ENCODE measurements at regions not wholly inside any gene's neighbourhood (a gene's known extent, or its start where the extent isn't known, plus 50 kb on each side); places are given as distances from the start of the nearest gene placed in this dataset.

DNA sequence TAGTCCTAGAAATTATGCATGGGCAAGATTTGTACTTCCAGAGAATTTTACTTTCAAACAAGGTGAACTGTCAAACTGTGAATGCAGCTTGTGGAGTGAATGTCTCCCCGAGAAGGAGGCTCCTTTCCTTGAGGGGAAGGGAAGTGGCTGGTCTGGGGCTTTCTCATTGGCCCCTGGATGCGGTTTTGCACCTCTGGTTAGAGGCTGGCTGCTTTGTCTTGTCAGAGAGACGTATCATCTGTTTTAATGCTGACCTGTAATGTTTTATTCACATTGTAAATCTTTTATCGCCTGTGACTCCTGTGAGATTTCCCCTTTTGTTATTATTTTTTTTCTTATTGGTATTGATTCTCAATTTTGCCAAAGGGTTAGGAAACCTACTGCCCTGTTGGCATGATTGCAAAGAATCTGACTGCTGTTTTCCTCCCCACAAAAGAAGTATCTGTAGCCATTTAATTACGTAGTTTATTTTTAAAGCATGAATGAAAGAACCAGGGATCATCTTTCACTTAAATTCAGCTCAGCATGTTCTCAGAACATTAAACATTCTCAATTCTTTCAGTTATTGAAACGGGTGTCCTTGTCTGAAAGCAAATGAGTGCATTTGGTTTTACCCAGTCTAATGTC is 238.3 kb upstream of the NFE2L3 start:
- Histone ChIP-seq H3K4me1 (ENCODE audit: control insufficient read depth in 2 of 2, insufficient read depth in 2 of 2, low read length in 1 of 2) (no peaks in the 10 kb centered on the region), H3K27ac (ENCODE audit: low read depth in 2 of 2, low read length in 1 of 2) (no peak overlapping the region), H3K36me3 (ENCODE audit: control insufficient read depth in 2 of 2, insufficient read depth in 2 of 2, low read length in 1 of 2) (no peaks in the 10 kb centered on the region), H3K27me3 (ENCODE audit: control insufficient read depth in 1 of 2, insufficient read depth in 2 of 2, low read length in 2 of 2) (no peaks in the 10 kb centered on the region), H3K9me3 (ENCODE audit: control insufficient read depth in 2 of 2, insufficient read depth in 1 of 2, low read depth in 1 of 2, low read length in 1 of 2) (no peaks in the 10 kb centered on the region), H3K4me3 (ENCODE audit: low read depth in 1 of 2, low read length in 2 of 2) (no peak overlapping the region)
- WGBS, 2 donors: 47 to 61% methylated on average over 6 of the region's 6 CpGs

DNA sequence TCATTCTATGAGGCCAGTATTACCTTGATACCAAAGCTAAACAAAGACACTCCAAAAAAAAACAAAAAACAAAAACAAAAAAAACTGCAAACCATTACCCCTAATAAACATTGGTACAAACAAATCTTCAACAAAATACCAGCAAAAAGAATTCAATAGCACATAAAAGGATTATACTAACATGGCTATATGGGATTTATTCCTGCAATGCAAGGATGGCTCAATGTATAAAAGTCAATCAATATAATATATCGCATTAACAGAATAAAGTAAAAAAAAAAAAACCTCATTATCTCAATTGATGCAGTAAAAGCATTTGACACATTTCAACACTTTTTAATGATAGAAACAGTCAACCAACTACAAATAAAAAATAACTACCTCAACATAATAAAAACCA is 233.3 kb upstream of the NFE2L3 start:
- no peak overlapping the region for H3K4me3 ChIP-seq (ENCODE audit: low read depth in 1 of 2, low read length in 2 of 2)
- H3K27me3 ChIP-seq (ENCODE audit: control insufficient read depth in 1 of 2, insufficient read depth in 2 of 2, low read length in 2 of 2): no peaks in the 10 kb centered on the region
- no peaks in the 10 kb centered on the region for H3K36me3 ChIP-seq (ENCODE audit: control insufficient read depth in 2 of 2, insufficient read depth in 2 of 2, low read length in 1 of 2)
- no peaks in the 10 kb centered on the region for H3K4me1 ChIP-seq (ENCODE audit: control insufficient read depth in 2 of 2, insufficient read depth in 2 of 2, low read length in 1 of 2)
- H3K9me3 ChIP-seq (ENCODE audit: control insufficient read depth in 2 of 2, insufficient read depth in 1 of 2, low read depth in 1 of 2, low read length in 1 of 2): no peaks in the 10 kb centered on the region
- no peak overlapping the region for H3K27ac ChIP-seq (ENCODE audit: low read depth in 2 of 2, low read length in 1 of 2)
- 95 to 98% methylated on average over 1 of the region's 1 CpG for WGBS, 2 donors

DNA sequence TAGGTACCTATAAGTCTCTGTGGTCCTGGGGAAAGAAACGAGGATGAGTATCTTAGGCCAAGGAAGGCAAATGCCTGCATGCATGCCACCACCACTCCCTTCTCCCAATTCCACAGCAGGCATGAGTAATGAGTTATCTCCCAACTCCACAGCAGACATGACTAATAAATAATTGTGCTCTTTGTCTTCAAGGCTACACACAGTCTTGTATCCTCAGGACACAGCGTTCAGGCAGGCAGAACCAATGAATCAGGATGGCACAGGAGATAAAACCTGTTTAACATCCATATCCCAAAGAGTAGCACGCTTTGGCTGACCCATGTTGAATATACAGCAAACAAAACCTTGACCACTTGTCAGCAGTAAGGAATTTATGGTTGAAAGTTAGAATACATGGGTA is 229.7 kb upstream of the NFE2L3 start:
- H3K4me1 ChIP-seq (ENCODE audit: control insufficient read depth in 2 of 2, insufficient read depth in 2 of 2, low read length in 1 of 2): no peaks in the 10 kb centered on the region
- no peaks in the 10 kb centered on the region for H3K36me3 ChIP-seq (ENCODE audit: control insufficient read depth in 2 of 2, insufficient read depth in 2 of 2, low read length in 1 of 2)
- H3K9me3 ChIP-seq (ENCODE audit: control insufficient read depth in 2 of 2, insufficient read depth in 1 of 2, low read depth in 1 of 2, low read length in 1 of 2): no peaks in the 10 kb centered on the region
- no peaks in the 10 kb centered on the region for H3K27me3 ChIP-seq (ENCODE audit: control insufficient read depth in 1 of 2, insufficient read depth in 2 of 2, low read length in 2 of 2)
- H3K27ac ChIP-seq (ENCODE audit: low read depth in 2 of 2, low read length in 1 of 2): no peak overlapping the region
- no peak overlapping the region for H3K4me3 ChIP-seq (ENCODE audit: low read depth in 1 of 2, low read length in 2 of 2)
- 56 to 61% methylated on average over 3 of the region's 3 CpGs for whole genome bisulfite sequencing, 2 donors

DNA sequence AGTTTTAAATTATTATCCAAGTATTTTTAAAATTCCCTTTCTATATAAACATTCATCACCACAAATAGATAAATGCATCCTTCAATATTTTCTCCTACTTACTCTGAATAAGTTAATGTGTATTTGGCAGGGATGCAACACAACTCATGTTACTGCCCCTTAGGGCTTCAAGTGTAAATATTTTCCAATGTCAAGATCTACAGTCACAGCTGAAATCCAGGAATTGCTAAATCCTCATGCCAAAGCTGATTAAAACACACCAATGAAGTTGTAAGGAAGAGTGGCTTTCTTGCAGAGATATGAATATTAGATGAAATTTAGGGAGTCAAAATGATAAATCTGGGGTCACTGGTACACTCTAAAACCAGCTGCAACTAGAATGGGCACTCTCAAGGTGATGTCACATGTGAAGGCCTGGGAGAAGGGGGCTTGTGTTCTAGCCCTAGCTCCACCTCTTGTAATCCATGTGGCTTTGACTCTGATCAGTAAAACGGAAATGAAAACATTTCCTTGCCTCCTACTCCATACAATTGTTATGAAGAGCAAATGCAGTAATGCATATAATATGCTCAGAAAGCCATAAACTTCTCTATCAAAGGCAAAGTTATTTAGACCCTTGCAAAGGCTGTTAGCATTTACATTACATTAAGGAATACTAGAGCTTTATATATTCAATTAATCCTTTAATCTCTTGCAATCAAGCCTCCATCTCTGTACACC is 228.1 kb upstream of the NFE2L3 start:
- no peak overlapping the region for H3K27ac ChIP-seq (ENCODE audit: low read depth in 2 of 2, low read length in 1 of 2)
- 50 to 56% methylated on average over 1 of the region's 1 CpG for WGBS, 2 donors
- H3K4me3 ChIP-seq (ENCODE audit: low read depth in 1 of 2, low read length in 2 of 2): no peak overlapping the region
- no peaks in the 10 kb centered on the region for H3K27me3 ChIP-seq (ENCODE audit: control insufficient read depth in 1 of 2, insufficient read depth in 2 of 2, low read length in 2 of 2)
- H3K9me3 ChIP-seq (ENCODE audit: control insufficient read depth in 2 of 2, insufficient read depth in 1 of 2, low read depth in 1 of 2, low read length in 1 of 2): no peaks in the 10 kb centered on the region
- no peaks in the 10 kb centered on the region for H3K36me3 ChIP-seq (ENCODE audit: control insufficient read depth in 2 of 2, insufficient read depth in 2 of 2, low read length in 1 of 2)
- H3K4me1 ChIP-seq (ENCODE audit: control insufficient read depth in 2 of 2, insufficient read depth in 2 of 2, low read length in 1 of 2): no peaks in the 10 kb centered on the region

DNA sequence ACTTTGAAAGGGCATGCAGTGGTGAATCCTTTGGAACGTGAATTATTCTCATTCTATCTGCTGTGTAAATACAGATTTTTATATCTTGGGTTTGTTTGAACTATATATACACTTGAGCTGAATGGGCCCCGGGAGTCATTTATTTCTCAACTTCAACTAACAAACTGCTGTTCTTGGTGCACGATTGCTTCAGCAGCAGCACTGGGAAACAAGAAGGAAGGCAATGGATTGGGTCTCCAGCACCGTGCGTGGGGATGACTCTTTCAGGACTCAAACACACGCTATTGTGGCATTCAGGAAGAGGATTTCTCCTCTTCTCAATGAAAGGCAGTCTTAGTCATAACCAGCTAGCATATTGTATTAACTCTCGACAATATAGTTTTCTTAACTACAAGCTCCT is 226.0 kb upstream of the NFE2L3 start:
- 32 to 48% methylated on average over 7 of the region's 7 CpGs for WGBS, 2 donors
- Histone ChIP-seq H3K36me3 (ENCODE audit: control insufficient read depth in 2 of 2, insufficient read depth in 2 of 2, low read length in 1 of 2) (no peaks in the 10 kb centered on the region), H3K27ac (ENCODE audit: low read depth in 2 of 2, low read length in 1 of 2) (no peak overlapping the region), H3K27me3 (ENCODE audit: control insufficient read depth in 1 of 2, insufficient read depth in 2 of 2, low read length in 2 of 2) (no peaks in the 10 kb centered on the region), H3K9me3 (ENCODE audit: control insufficient read depth in 2 of 2, insufficient read depth in 1 of 2, low read depth in 1 of 2, low read length in 1 of 2) (no peaks in the 10 kb centered on the region), H3K4me1 (ENCODE audit: control insufficient read depth in 2 of 2, insufficient read depth in 2 of 2, low read length in 1 of 2) (no peaks in the 10 kb centered on the region), H3K4me3 (ENCODE audit: low read depth in 1 of 2, low read length in 2 of 2) (no peak overlapping the region)

DNA sequence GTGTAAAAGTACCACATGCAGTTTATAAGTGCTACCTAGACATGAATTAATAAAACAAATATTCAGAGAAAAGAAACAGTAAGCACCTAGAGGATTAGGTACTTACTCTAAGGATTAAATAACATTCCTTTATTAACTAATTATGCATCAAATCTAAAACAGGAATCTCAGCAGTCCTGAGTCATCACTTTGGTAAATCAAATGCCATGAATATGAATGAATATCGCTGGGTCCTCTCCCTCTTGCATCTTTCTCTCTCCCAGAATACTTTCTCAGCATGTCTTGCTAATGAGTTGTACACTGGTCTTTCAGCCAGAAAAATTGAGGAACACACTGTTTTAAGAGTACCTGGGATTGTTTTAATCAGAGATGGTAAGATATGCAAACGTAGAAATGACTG is 225.5 kb upstream of the NFE2L3 start:
- WGBS, 2 donors: 63 to 64% methylated on average over 2 of the region's 2 CpGs
- Histone ChIP-seq H3K4me3 (ENCODE audit: low read depth in 1 of 2, low read length in 2 of 2) (no peak overlapping the region), H3K4me1 (ENCODE audit: control insufficient read depth in 2 of 2, insufficient read depth in 2 of 2, low read length in 1 of 2) (no peaks in the 10 kb centered on the region), H3K9me3 (ENCODE audit: control insufficient read depth in 2 of 2, insufficient read depth in 1 of 2, low read depth in 1 of 2, low read length in 1 of 2) (no peaks in the 10 kb centered on the region), H3K27me3 (ENCODE audit: control insufficient read depth in 1 of 2, insufficient read depth in 2 of 2, low read length in 2 of 2) (no peaks in the 10 kb centered on the region), H3K27ac (ENCODE audit: low read depth in 2 of 2, low read length in 1 of 2) (no peak overlapping the region), H3K36me3 (ENCODE audit: control insufficient read depth in 2 of 2, insufficient read depth in 2 of 2, low read length in 1 of 2) (no peaks in the 10 kb centered on the region)

DNA sequence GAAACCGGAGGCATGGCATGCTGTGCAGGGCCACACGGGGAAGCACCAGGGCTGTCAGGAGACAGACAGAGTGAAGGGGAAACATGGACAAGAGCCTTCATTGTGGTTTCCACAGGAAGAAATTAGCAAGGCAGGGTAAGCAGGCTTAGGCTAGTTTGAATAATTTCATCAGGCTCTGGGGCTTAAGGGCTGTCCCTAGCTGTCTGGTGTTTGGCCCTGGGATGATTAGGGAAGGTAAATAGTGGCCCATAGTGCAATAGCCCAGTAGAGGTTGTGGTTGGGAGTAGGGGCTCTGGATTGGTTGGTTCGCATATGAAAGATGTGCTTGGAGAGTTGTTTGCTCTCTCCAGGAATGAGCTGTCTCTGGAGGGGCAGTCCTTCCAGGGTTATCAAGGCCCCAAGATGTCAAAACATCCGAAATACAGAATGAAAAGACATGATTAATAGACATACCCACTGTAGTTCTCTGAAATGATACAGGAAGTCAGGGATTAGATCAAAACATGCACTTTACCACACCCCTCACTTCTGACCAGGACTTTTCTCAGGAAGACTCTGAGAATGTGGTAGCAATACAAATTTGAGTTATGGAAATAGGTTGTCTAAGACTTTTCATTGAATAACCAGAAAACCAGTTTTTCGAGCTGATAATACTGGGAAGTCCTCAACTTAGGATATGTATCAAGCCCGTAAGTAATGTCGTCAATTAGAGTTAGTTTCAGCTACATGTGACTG is 224.9 kb upstream of the NFE2L3 start:
- Histone ChIP-seq H3K4me1 (ENCODE audit: control insufficient read depth in 2 of 2, insufficient read depth in 2 of 2, low read length in 1 of 2) (no peaks in the 10 kb centered on the region), H3K36me3 (ENCODE audit: control insufficient read depth in 2 of 2, insufficient read depth in 2 of 2, low read length in 1 of 2) (no peaks in the 10 kb centered on the region), H3K27ac (ENCODE audit: low read depth in 2 of 2, low read length in 1 of 2) (no peak overlapping the region), H3K27me3 (ENCODE audit: control insufficient read depth in 1 of 2, insufficient read depth in 2 of 2, low read length in 2 of 2) (no peaks in the 10 kb centered on the region), H3K4me3 (ENCODE audit: low read depth in 1 of 2, low read length in 2 of 2) (no peak overlapping the region), H3K9me3 (ENCODE audit: control insufficient read depth in 2 of 2, insufficient read depth in 1 of 2, low read depth in 1 of 2, low read length in 1 of 2) (no peaks in the 10 kb centered on the region)
- WGBS, 2 donors: 71 to 78% methylated on average over 7 of the region's 7 CpGs

DNA sequence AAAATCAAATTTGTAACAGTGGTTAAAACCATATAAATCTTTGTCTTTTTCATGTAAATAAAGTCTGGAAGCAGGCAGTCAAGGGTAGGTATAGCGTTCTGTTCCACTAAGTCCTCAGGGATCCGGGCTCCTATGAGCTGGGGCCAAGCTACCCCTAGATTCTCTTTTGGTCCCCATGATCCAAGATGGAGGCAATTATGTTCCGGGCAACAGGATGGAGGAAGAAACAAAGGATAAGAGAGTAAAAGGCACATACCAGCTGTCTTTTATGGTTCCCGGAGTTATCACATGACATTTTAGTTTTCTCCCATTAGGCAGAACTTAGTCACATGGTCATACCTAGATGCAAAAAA is 224.4 kb upstream of the NFE2L3 start:
- no peaks in the 10 kb centered on the region for H3K9me3 ChIP-seq (ENCODE audit: control insufficient read depth in 2 of 2, insufficient read depth in 1 of 2, low read depth in 1 of 2, low read length in 1 of 2)
- H3K27me3 ChIP-seq (ENCODE audit: control insufficient read depth in 1 of 2, insufficient read depth in 2 of 2, low read length in 2 of 2): no peaks in the 10 kb centered on the region
- 93 to 95% methylated on average over 4 of the region's 4 CpGs for WGBS, 2 donors
- H3K4me1 ChIP-seq (ENCODE audit: control insufficient read depth in 2 of 2, insufficient read depth in 2 of 2, low read length in 1 of 2): no peaks in the 10 kb centered on the region
- no peaks in the 10 kb centered on the region for H3K36me3 ChIP-seq (ENCODE audit: control insufficient read depth in 2 of 2, insufficient read depth in 2 of 2, low read length in 1 of 2)
- H3K4me3 ChIP-seq (ENCODE audit: low read depth in 1 of 2, low read length in 2 of 2): no peak overlapping the region
- H3K27ac ChIP-seq (ENCODE audit: low read depth in 2 of 2, low read length in 1 of 2): no peak overlapping the region

DNA sequence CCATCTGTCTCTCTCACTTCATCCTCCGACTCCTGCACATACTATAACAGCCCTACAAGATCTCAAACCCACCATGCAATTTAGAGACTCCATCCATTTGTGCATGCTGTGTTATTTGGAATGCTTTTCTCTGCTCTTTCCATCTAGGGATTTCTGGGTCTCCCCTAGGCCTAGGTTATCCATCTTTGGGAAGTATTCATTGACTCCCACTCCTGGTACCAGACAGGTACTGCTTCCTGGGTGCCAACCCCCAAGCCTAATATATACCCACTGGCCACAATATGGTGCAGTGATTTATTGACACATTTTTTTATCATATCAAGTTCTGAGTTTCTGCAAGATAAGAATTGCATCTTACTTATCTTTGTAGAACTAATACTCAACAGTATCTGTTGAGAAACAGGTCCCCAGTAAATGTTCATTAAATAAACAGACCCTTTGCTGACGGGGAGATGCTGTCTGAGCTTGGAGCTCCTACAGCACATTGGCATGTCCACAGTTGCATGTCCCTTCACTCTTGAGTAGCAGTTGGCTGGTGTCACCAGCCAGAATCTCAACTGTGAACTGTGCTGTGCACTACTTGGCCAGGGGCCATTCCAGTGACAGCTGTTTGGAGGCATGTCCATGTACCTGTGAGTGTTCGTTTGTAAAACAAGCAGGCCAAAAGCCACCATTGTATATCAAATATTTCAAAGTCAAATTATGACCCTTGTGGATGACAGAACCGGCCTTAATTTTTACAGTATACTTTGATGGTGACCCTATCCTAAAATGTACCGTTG is 223.3 kb upstream of the NFE2L3 start:
- H3K27ac ChIP-seq (ENCODE audit: low read depth in 2 of 2, low read length in 1 of 2): no peak overlapping the region
- H3K4me1 ChIP-seq (ENCODE audit: control insufficient read depth in 2 of 2, insufficient read depth in 2 of 2, low read length in 1 of 2): no peaks in the 10 kb centered on the region
- 84 to 85% methylated on average over 5 of the region's 5 CpGs for WGBS, 2 donors
- no peaks in the 10 kb centered on the region for H3K27me3 ChIP-seq (ENCODE audit: control insufficient read depth in 1 of 2, insufficient read depth in 2 of 2, low read length in 2 of 2)
- no peaks in the 10 kb centered on the region for H3K9me3 ChIP-seq (ENCODE audit: control insufficient read depth in 2 of 2, insufficient read depth in 1 of 2, low read depth in 1 of 2, low read length in 1 of 2)
- H3K4me3 ChIP-seq (ENCODE audit: low read depth in 1 of 2, low read length in 2 of 2): no peak overlapping the region
- H3K36me3 ChIP-seq (ENCODE audit: control insufficient read depth in 2 of 2, insufficient read depth in 2 of 2, low read length in 1 of 2): no peaks in the 10 kb centered on the region

Measured in esophagus (tissue), 2 donors.